Iris pigment epithelial cell (primary cell): ENCODE measurements at regions not wholly inside any gene's neighbourhood (a gene's known extent, or its start where the extent isn't known, plus 50 kb on each side); places are given as distances from the start of the nearest gene placed in this dataset.
"Not testable (repeated sequence)": the region's sequence is repeated elsewhere in the genome, so short reads cannot be mapped to it uniquely, and the experiment has no call there.

Experiments
- DNase-seq: peaks from one replicate; pipeline ENCODE4 v3.0.0-alpha.2; 2011; ENCODE audit warnings: low read depth

DNA sequence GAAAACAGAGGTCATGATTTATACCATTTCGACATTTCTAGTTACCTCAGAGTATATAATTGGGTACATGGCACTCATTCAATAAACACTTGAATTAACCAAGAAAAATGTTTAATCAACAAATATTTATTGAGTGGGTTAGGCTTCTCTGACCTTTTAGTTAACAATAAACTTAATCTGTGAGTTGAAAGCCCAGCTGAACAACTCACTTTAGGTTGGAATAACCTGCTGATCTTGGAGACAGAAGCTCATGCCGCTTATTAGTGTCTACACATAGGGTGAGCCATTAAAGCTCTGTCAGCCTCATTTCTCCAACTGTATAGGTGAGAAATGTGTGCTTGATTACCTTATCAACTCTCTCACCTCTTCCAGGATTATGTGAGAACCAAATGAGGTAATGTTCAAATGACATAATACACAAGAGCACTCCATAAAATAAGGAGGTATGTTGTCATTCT, 98.2 kb upstream of the DTNBP1 start:
- no peak for DNase-seq

DNA sequence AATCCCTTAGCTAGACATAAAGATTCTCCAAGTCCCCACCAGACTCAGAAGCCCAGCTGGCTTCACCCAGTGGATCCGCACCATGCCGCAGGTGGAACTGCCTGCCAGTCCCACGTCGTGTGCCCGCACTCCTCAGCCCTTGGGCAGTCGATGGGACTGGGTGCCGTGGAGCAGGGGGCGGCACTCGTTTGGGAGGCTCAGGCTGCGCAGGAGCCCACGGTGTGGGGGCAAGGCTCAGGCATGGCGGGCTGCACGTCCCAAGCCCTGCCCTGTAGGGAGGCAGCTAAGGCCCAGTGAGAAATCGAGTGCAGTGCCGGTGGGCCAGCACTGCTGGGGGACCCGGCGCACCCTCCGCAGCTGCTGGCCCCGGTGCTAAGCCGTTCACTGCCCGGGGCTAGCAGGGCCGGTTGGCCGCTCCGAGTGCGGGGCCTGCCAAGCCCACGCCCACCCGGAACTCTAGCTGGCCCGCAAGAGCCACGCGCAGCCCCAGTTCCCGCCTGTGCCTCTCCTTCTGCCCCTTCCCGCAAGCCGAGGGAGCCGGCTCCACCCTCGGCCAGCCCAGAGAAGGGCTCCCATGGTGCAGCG, 95.9 kb upstream of the DTNBP1 start:
- no peak for DNase-seq

DNA sequence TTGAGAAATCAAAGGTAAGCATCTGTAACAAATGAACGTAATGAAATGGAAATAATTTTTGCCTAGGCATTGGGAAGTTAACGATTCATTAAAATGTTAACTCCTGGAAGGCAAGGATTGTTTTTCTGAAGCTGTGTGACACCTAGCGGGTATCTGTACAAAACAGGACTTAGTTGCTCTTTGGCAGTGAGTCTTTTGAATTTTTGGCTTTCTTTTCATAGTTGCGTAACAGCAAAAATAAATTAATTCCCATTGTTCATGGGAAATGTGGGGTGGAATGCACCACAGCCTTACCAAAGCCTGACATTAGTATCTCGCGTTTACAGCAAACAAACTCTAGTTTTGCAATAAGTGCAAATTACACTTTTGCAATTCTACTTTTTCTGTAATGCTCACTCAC, 92.7 kb upstream of the DTNBP1 start:
- peak; percentile 68 for DNase-seq

DNA sequence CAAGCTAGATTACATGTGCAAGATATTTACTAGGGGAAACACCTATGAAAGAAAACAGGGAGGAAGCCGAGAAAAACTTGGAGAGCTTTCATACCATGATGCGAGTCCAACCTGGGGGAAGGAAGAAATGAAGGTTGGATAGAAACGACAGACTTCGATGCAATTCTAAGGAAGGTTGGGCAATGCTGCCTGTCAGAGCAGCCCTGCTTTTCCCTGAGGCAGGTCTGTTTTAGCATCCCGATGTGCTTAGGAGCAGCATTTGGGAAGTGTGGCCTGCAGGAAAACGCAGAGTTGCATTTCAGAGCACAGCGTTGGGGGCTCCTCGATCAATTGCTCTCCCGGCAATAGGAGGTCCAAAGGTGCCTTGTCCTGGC, 91.9 kb upstream of the DTNBP1 start:
- DNase-seq: no peak

- peak; percentile 28 for DNase-seq
Observed at GRCh38 chr6:15754035-15754705, 91.3 kb upstream of the DTNBP1 start.

DNA sequence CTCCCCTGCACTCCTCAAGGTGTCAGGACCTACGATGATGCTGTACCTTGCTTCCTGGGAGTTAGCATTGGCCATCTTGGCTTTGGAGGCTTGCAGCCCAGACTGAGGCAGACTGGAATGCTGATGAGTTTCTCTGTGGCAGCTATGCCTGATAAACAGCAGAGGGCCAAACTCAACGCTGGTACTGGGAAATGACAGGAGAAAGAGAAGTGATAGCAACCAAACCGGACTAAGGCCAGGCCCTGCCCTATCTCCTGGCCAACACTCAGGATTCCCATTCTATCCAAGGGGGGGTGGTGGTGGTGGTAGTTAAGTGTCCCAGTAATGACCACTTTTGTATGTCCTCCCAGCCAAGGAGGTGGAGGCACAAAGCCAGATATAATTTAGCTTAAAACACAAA, 90.0 kb upstream of the DTNBP1 start:
- DNase-seq: no peak

DNA sequence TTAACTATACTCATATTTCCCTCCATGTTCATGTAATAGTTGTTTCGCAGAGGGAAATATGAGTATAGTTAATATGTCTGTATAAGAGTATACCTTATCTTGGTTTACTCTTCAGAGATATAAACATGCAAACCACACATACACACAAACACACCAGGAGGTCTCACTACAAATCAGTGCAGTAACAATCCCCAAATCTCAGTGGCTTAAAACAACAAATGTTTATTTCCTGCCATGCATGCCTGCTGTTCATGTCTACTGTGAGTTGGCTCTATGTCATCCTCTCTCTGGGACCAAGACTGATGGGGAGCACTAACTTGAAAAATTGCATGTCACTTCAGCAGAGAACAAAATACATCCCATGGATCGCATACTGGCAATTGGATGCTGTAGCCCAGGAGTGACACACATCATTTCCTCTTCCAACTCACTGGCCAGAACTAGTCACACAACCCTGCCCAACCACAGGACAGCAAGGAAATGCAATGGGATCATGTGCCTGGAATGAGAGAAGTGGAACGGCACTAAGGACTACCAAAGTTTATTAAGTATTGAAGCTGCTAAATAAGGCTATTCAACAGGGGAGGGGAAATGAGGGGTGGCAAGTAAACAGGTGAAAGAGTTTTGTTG, 89.0 kb upstream of the DTNBP1 start:
- DNase-seq: no peak

DNA sequence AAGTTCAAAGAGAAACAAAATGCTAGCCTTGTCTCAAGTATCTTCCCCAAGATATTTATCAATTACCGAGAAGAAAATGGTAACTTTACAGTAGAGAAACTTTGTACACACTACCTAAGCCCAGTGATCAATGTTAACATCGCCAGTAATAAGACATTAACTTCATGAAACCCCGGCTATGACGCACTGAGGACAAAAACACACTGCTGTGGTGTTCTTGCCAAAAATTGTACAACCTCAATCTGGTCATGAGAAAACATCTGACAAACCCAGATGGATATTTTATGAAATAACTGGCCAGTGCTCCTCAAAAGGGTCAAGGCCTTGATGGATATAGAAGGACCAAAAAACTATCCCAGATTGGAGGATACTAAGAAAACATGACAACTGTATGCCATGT, 85.5 kb upstream of the DTNBP1 start:
- no peak for DNase-seq

- no peak for DNase-seq
Observed at GRCh38 chr6:15747354-15747883, 84.6 kb upstream of the DTNBP1 start.

- DNase-seq: no peak
Observed at GRCh38 chr6:15745781-15746180, 83.0 kb upstream of the DTNBP1 start.

DNA sequence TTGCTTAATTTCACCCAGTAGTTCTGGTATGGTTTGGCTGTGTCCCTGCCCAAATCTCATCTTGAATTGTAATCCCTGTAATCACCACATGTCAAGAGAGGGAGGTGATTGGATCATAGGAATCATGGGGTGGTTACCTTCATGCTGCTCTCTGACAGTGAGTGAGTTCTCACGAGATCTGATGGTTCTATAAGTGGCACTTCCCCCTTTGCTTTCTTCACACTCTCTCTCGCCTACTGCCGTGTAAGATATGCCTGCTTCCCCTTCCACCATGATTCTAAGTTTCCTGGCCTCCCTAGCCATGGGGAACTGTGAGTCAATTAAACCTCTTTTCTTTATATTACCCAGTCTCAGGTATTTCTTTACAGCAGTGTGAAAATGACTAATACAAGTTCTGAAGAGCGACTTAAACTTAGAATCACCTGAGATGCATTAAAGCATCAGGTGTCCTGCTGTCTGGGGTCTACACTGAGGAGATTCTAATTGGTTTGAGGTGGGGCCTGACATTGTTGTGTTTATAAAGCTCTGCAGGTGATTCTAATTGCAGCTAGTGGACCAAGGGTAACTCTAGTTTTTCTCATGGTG, 82.1 kb upstream of the DTNBP1 start:
- no peak for DNase-seq

GRCh38 chr6:15742013-15742412, 79.2 kb upstream of the DTNBP1 start:
- not testable (repeated sequence) for DNase-seq

DNA sequence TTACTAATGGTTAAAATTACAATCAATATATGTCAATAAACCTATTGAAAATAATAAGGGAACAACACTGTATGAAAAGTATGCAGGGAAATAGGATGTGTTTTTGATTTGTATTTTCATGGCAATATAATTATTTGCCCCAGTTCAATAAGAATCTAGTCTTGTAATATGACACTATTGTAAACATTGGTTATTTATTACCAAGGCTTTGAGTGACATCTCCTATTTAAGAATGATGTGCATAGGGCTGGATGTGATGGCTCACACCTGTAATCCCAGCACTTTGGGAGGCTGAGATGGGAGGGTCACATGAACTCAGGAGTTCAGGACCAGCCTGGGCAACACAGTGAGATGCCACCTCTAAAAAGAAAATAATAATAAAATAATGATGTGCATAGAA, 78.6 kb upstream of the DTNBP1 start:
- no peak for DNase-seq

DNA sequence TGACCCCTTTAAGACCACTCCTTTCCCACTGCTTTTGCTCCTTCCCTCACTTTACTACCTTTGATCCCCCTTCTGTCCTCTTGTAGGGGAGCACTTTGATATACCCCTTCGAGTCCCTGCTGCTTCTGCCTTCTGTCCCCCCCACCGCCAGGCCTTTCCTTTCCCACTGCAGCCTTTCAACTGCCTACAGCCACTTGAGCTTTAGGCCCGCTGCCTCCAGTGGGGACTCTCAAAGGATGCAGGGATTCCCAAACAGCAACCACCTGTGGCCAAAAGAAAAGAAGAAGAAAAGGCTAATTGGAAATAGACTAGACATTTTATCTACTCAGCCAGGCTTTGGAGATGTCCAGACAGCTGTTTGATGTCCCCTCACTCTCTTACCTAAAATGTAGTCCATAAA, 77.0 kb upstream of the DTNBP1 start:
- no peak for DNase-seq

- DNase-seq: no peak
Observed at GRCh38 chr6:15739353-15739752, 76.5 kb upstream of the DTNBP1 start.

DNA sequence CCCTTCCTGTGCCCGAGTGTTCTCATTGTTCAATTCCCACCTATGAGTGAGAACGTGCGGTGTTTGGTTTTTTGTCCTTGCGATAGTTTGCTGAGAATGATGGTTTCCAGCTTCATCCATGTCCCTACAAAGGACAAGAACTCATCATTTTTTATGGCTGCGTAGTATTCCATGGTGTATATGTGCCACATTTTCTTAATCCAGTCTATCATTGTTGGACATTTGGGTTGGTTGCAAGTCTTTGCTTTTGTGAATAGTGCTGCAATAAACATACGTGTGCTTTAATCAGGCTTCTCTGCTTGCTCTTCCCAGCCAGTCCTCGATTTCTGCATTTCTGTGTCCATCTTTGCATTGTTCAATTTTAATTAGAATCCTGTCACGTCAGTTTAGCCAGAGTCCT, 75.4 kb upstream of the DTNBP1 start:
- not testable (repeated sequence) for DNase-seq

DNA sequence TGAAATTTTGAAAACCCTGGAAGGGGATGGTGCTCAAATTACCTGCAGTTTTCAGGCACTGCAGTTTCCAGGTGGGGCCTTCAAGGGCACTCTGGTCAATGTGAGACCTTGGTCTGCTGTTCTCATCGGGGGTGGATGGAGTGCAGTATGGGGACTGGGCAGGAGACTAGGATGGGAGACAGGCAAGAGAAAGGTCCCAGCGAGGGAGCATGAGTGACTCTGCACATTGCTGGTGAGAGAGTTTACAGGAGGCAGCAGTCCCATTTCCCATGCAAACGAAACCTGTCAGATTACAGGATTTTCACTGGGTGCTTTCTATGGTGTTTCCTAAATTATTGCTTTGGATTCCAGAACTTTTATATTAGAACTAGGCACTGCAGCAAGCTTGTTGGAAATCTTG, 73.5 kb upstream of the DTNBP1 start:
- DNase-seq: no peak

- DNase-seq: peak; percentile 71
Observed at GRCh38 chr6:15735567-15736265, 72.9 kb upstream of the DTNBP1 start.

GRCh38 chr6:15734118-15734897, 71.5 kb upstream of the DTNBP1 start:
- no peak for DNase-seq

- DNase-seq: no peak
Observed at GRCh38 chr6:15730922-15731321, 68.1 kb upstream of the DTNBP1 start.

GRCh38 chr6:15730442-15730841, 67.6 kb upstream of the DTNBP1 start:
- DNase-seq: no peak

DNA sequence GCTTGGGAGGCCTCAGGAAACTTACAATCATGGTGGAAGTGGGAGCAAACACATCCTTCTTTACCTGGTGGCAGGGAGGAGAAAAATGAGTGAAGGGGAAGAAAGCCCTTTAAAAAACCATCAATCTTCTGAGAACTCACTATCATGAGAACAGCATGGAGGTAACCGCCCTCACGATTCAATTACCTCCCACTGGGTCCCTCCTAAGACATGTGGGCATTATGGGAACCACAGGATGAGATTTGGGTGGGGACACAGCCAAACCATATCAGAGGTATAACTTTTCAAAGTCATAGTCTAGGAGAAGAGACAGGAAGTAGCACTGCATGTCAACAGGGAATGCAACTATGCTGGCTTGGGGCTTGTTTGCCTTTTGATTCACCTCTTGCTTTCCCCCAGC, 59.9 kb upstream of the DTNBP1 start:
- no peak for DNase-seq
